ENCODE measurements at regions not wholly inside any gene's neighbourhood (a gene's known extent, or its start where the extent isn't known, plus 50 kb on each side); places are given as distances from the start of the nearest gene placed in this dataset.

GRCh38 chr20:23253524-23253923 is 97.1 kb upstream of the NXT1 start:
- no peak overlapping the region for H3K4me2 ChIP-seq
- no peak overlapping the region for H3K4me3 ChIP-seq
- no peak overlapping the region for H2AFZ ChIP-seq
- no peaks in the 10 kb centered on the region for H3K9me2 ChIP-seq (ENCODE audit: insufficient read depth)
- no peaks in the 10 kb centered on the region for H3K36me3 ChIP-seq (ENCODE audit: insufficient read depth)
- H3K9me3 Mint-ChIP-seq = no peaks in the 10 kb centered on the region
- TF ChIP-seq REST (IDR thresholded peaks at IDR 0.05; ENCODE audit: unreplicated experiment) (no peak), ZNF331 (CRISPR knock-in tag; IDR thresholded peaks at IDR 0.05; ENCODE audit: low read depth) (no peak), CREB1 (CRISPR knock-in tag; IDR thresholded peaks at IDR 0.05; ENCODE audit: low read depth) (no peak), POLR2AphosphoS5 (IDR thresholded peaks at IDR 0.05; ENCODE audit: low read depth) (no peak), NANOG (IDR thresholded peaks at IDR 0.05; ENCODE audit: borderline replicate concordance) (no peak), STAT1 (IDR thresholded peaks at IDR 0.05; ENCODE audit: unreplicated experiment) (no peak), EZH2 (IDR thresholded peaks at IDR 0.05; ENCODE audit: low read depth, unreplicated experiment) (no peak), ZNF114 (CRISPR knock-in tag; IDR thresholded peaks at IDR 0.05) (no peak)
- TF ChIP-seq, protein P1, sequence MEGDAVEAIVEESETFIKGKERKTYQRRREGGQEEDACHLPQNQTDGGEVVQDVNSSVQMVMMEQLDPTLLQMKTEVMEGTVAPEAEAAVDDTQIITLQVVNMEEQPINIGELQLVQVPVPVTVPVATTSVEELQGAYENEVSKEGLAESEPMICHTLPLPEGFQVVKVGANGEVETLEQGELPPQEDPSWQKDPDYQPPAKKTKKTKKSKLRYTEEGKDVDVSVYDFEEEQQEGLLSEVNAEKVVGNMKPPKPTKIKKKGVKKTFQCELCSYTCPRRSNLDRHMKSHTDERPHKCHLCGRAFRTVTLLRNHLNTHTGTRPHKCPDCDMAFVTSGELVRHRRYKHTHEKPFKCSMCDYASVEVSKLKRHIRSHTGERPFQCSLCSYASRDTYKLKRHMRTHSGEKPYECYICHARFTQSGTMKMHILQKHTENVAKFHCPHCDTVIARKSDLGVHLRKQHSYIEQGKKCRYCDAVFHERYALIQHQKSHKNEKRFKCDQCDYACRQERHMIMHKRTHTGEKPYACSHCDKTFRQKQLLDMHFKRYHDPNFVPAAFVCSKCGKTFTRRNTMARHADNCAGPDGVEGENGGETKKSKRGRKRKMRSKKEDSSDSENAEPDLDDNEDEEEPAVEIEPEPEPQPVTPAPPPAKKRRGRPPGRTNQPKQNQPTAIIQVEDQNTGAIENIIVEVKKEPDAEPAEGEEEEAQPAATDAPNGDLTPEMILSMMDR (conservative IDR thresholded peaks at IDR 0.05; ENCODE audit: low read depth in 2 of 2) = no peak
- no peak overlapping the region for H3K27ac Mint-ChIP-seq
- H3K79me2 ChIP-seq (replicated peaks; ENCODE audit: insufficient read depth) = no peaks in the 10 kb centered on the region
- DNase-seq (ENCODE audit: low spot score) = no peak
- no peaks in the 10 kb centered on the region; the same call in 1 of the 2 replicates for H3K4me1 ChIP-seq (ENCODE audit: insufficient read depth)
- no peaks in the 10 kb centered on the region for H3K27me3 ChIP-seq (ENCODE audit: insufficient read depth)
- H3K36me3 Mint-ChIP-seq (ENCODE audit: low read depth) = no peaks in the 10 kb centered on the region
- no peak overlapping the region for H3K4me3 Mint-ChIP-seq
- no peaks in the 10 kb centered on the region for H4K20me1 ChIP-seq (replicated peaks; ENCODE audit: insufficient read depth)
- peaks cover 27% of the 10 kb centered on the region for H3K4me1 Mint-ChIP-seq
- H3K27me3 Mint-ChIP-seq (ENCODE audit: insufficient read depth, low read depth, poor library complexity) = no peaks in the 10 kb centered on the region
- ATAC-seq = no peak
- no peaks in the 10 kb centered on the region for H3F3A ChIP-seq (replicated peaks; ENCODE audit: low read depth)
- no peak overlapping the region for H3K27ac ChIP-seq (ENCODE audit: low read depth)

- DNase-seq (ENCODE audit: low spot score) (no peak), ATAC-seq (no peak)
- H3K27ac Mint-ChIP-seq = no peak overlapping the region
- no peaks in the 10 kb centered on the region for H4K20me1 ChIP-seq (replicated peaks; ENCODE audit: insufficient read depth)
- H3F3A ChIP-seq (replicated peaks; ENCODE audit: low read depth) = no peaks in the 10 kb centered on the region
- no peaks in the 10 kb centered on the region for H3K27me3 ChIP-seq (ENCODE audit: insufficient read depth)
- H3K4me1 Mint-ChIP-seq = peaks cover 16% of the 10 kb centered on the region
- H3K4me3 ChIP-seq = no peak overlapping the region
- H3K9me2 ChIP-seq (ENCODE audit: insufficient read depth) = no peaks in the 10 kb centered on the region
- H3K4me3 Mint-ChIP-seq = no peak overlapping the region
- no peak overlapping the region for H3K27ac ChIP-seq (ENCODE audit: low read depth)
- H2AFZ ChIP-seq = no peak overlapping the region
- H3K36me3 Mint-ChIP-seq (ENCODE audit: low read depth) = no peaks in the 10 kb centered on the region
- no peaks in the 10 kb centered on the region for H3K79me2 ChIP-seq (replicated peaks; ENCODE audit: insufficient read depth)
- H3K4me2 ChIP-seq = no peak overlapping the region
- H3K27me3 Mint-ChIP-seq (ENCODE audit: insufficient read depth, low read depth, poor library complexity) = no peaks in the 10 kb centered on the region
- H3K36me3 ChIP-seq (ENCODE audit: insufficient read depth) = no peaks in the 10 kb centered on the region
- no peaks in the 10 kb centered on the region; the same call in 1 of the 2 replicates for H3K4me1 ChIP-seq (ENCODE audit: insufficient read depth)
- H3K9me3 Mint-ChIP-seq = no peaks in the 10 kb centered on the region
- no peak for TF ChIP-seq REST (IDR thresholded peaks at IDR 0.05; ENCODE audit: unreplicated experiment)
- no peak for TF ChIP-seq POLR2AphosphoS5 (IDR thresholded peaks at IDR 0.05; ENCODE audit: low read depth)
- TF ChIP-seq CREB1 (CRISPR knock-in tag; IDR thresholded peaks at IDR 0.05; ENCODE audit: low read depth) = no peak
- no peak for TF ChIP-seq EZH2phosphoT487 (IDR thresholded peaks at IDR 0.05; ENCODE audit: unreplicated experiment)
- TF ChIP-seq, protein P1 (conservative IDR thresholded peaks at IDR 0.05; ENCODE audit: low read depth in 2 of 2) = no peak
Measured at GRCh38 chr20:23251779-23252178, 98.8 kb upstream of the NXT1 start.
